Esophagus squamous epithelium (tissue), 5 donors: ENCODE measurements at regions not wholly inside any gene's neighbourhood (a gene's known extent, or its start where the extent isn't known, plus 50 kb on each side); places are given as distances from the start of the nearest gene placed in this dataset.

Source experiments
- DNase-seq: peaks from one replicate; lab custom pipeline; 2025; lab: John Stamatoyannopoulos, UW
- H3K27ac ChIP-seq, 4 donors: fragments of 200-600 bp; sonication (generic); one replicate each; pipeline ENCODE4 v1.5.1; 2016 to 2019; ENCODE audit warnings: mild to moderate bottlenecking in 1 of 4
- H3K27me3 ChIP-seq, 4 donors: fragments of 200-600 bp; sonication (generic); 1 replicate in 3 of 4; 2 replicates in 1 of 4; pipeline versions ENCODE4 v1.5.1 to v1.6.0; 2017 to 2021; ENCODE audit warnings: antibody characterized with exemption in 1 of 4
- H3K36me3 ChIP-seq, 3 donors: fragments of 200-600 bp; sonication (generic); one replicate each; pipeline ENCODE4 v1.5.1; 2016 to 2019
- H3K4me1 ChIP-seq, 3 donors: fragments of 200-600 bp; sonication (generic); one replicate each; pipeline ENCODE4 v1.5.1; 2017 to 2019
- H3K4me3 ChIP-seq, 4 donors: fragments of 200-600 bp; sonication (generic); 1 replicate in 3 of 4; 2 replicates in 1 of 4; pipeline ENCODE4 v1.5.1; 2016 to 2019; ENCODE audit warnings: mild to moderate bottlenecking in 2 of 4, moderate library complexity in 1 of 4
- H3K9me3 ChIP-seq, 3 donors: fragments of 200-600 bp; sonication (generic); one replicate each; pipeline ENCODE4 v1.5.1; 2016 to 2019
- POLR2A ChIP-seq, 4 donors: fragments of 450-650 bp; IDR thresholded peaks; one replicate each; pipeline ENCODE4 v1.6.1; 2017; ENCODE audit warnings: antibody characterized with exemption in 4 of 4, mild to moderate bottlenecking in 4 of 4, moderate library complexity in 3 of 4
- WGBS, 2 donors: methylation state at CpG; one replicate each; pipeline ENCODE4 v1.1.5; 2018; 5-methylcytosine and 5-hydroxymethylcytosine counted together
- intact Hi-C: fragments of 100-400 bp; cut with DNase I; formaldehyde crosslinking; loops from one replicate; pipeline ENCODE4 v1.15.0; 2022
- TF ChIP-seq, protein P1 (sequence below), 6 experiments: fragments of 450-650 bp in 4 of 6; fragments of 200-600 bp in 2 of 6; sonication (generic) in 2 of 6; IDR thresholded peaks; one replicate each; pipeline ENCODE4 v1.5.1; 2016 to 2019; ENCODE audit warnings: antibody characterized with exemption in 6 of 6, mild to moderate bottlenecking in 4 of 6, moderate library complexity in 4 of 6
- donor health status: DM: yes; HTN: yes; CAD: no.

DNA sequence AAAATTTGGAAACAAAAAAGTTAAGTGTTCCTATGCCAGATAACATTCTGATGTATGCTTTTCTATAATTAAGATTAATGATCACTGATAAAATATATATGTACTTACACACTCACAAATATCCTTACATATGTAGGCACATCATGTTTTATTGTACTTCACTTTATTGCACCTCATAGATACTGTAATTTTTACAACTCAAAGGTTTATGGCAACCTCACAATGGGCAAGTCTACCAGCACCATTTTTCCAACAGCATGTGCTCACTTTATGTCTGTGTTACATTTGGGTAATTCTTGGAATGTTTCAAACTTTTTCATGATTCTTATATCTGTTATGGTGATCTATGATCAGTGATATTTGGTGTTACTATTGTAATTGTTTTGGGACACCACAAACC lies 57.8 kb upstream of the GPRIN3 start:
- H3K27ac ChIP-seq: no peak overlapping the region
- TF ChIP-seq POLR2A (IDR thresholded peaks at IDR 0.05): no peak
- TF ChIP-seq, protein P1, sequence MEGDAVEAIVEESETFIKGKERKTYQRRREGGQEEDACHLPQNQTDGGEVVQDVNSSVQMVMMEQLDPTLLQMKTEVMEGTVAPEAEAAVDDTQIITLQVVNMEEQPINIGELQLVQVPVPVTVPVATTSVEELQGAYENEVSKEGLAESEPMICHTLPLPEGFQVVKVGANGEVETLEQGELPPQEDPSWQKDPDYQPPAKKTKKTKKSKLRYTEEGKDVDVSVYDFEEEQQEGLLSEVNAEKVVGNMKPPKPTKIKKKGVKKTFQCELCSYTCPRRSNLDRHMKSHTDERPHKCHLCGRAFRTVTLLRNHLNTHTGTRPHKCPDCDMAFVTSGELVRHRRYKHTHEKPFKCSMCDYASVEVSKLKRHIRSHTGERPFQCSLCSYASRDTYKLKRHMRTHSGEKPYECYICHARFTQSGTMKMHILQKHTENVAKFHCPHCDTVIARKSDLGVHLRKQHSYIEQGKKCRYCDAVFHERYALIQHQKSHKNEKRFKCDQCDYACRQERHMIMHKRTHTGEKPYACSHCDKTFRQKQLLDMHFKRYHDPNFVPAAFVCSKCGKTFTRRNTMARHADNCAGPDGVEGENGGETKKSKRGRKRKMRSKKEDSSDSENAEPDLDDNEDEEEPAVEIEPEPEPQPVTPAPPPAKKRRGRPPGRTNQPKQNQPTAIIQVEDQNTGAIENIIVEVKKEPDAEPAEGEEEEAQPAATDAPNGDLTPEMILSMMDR (IDR thresholded peaks at IDR 0.05): no peak
- H3K4me3 ChIP-seq: no peak overlapping the region
- no peaks in the 10 kb centered on the region for H3K27me3 ChIP-seq
- no peak for DNase-seq
- no peaks in the 10 kb centered on the region for H3K36me3 ChIP-seq
- H3K4me1 ChIP-seq: no peaks in the 10 kb centered on the region
- H3K9me3 ChIP-seq: no peaks in the 10 kb centered on the region
- intact Hi-C loops: no loop called here

DNA sequence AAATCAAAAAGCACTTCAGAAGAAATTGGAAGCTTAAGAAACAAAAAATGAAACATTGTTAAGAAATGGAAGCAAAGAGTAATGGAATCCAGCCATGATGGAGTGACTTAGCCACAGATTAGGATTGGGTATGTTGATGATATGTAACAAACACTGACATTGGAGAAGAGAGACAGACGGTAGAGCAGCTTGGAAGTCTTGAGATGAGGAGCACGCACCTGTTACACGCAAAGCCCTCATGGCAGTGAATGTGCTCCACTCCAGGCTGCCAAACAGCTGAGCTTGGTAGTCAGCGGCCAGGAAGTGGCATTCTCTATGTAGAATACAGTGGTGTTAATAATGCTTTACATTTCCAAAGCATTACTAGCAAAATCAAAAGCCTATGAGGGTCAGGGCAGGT lies 56.9 kb upstream of the GPRIN3 start:
- WGBS, 2 donors: 76 to 82% methylated on average over 4 of the region's 4 CpGs
- intact Hi-C loops: no loop called here
- no peaks in the 10 kb centered on the region for H3K9me3 ChIP-seq

DNA sequence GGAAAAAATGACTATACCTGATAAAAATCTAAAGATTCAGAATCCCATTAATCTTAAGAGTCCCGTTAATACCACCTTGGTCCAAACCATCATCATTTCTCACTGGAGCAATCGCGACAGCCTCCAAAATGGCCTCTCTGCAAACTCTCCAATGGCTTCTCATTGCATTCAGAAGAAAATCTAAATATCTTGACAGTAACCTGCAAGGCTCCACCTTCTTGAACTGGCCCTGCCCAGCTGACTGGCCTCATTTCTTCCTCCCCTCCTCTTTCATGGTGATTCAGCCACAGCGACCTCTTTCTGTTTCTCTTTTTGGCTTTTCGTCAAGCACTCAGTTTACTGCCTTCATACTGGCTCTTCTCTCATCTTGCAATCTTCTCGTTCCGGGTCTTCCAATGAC lies 56.2 kb upstream of the GPRIN3 start:
- Histone ChIP-seq H3K36me3 (no peaks in the 10 kb centered on the region), H3K4me1 (no peaks in the 10 kb centered on the region), H3K27me3 (no peaks in the 10 kb centered on the region), H3K9me3 (no peaks in the 10 kb centered on the region), H3K4me3 (no peak overlapping the region), H3K27ac (no peak overlapping the region)
- no peak for DNase-seq
- intact Hi-C loops: no loop called here
- TF ChIP-seq, protein P1 (IDR thresholded peaks at IDR 0.05): no peak
- TF ChIP-seq POLR2A (IDR thresholded peaks at IDR 0.05): no peak
- 90 to 91% methylated on average over 7 of the region's 7 CpGs for WGBS, 2 donors

More for the DNA sequence above, 56.9 kb upstream of the GPRIN3 start:
- H3K36me3 ChIP-seq: no peaks in the 10 kb centered on the region
- no peak for DNase-seq
- H3K4me1 ChIP-seq: no peaks in the 10 kb centered on the region
- no peaks in the 10 kb centered on the region for H3K27me3 ChIP-seq
- H3K27ac ChIP-seq: no peak overlapping the region
- H3K4me3 ChIP-seq: no peak overlapping the region
- TF ChIP-seq, protein P1 (IDR thresholded peaks at IDR 0.05): no peak
- no peak for TF ChIP-seq POLR2A (IDR thresholded peaks at IDR 0.05)

DNA sequence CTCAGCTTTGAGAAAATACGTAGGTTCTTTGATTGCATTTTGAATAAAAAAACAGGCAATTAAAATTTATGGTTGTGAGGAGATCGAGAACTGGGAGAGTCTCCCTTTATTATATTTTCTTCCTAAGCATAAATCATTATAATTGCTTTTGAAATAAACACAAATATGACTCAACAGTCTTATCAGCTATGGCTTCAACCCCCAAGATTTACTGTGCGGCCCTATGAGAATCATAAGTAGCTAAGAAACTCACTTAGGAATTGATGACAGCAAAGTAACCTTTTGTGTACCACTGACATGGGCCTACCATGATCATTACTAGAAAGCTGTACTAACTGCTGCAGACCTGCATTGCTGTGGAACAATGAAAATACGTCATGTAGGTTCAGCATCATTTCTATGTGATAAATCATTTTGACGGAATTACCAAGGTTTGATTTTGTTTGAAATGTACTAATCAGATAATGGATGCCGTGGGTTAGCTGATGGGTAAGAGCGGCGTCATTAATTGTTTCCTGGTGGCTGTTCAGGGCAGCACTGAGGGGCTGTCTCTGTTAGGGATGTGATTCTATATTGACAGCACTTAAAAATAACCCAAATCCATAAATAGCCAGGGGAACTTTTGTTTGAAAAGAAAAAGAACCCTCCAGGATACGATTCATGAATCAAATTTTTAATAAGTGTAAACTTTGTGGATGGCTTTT lies 51.5 kb upstream of the GPRIN3 start:
- Histone ChIP-seq H3K27me3 (no peaks in the 10 kb centered on the region), H3K4me3 (no peak overlapping the region), H3K9me3 (no peaks in the 10 kb centered on the region), H3K27ac (no peak overlapping the region), H3K4me1 (no peaks in the 10 kb centered on the region), H3K36me3 (no peaks in the 10 kb centered on the region)
- no peak for DNase-seq
- intact Hi-C loops: no loop called here
- TF ChIP-seq, protein P1 (IDR thresholded peaks at IDR 0.05): no peak
- no peak for TF ChIP-seq POLR2A (IDR thresholded peaks at IDR 0.05)
- 77 to 80% methylated on average over 9 of the region's 9 CpGs for WGBS, 2 donors

DNA sequence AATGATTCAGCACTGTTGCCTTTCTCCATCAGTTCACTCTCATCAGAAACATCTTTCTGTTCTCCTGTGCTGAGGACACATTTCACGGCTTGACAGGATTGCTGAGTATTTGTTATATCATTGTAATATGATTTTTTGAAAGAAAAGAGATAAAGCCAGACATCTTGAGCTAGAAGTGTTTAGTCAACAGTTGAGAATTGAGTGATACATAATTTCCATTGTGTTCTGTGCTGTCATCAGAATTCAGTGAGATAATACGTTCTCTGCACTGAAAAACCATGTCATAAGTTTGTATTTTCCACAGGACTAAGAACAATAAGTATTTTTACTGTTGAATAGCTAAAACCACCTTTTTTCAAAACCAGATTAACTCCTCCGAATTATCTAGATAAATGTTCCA lies 50.2 kb upstream of the GPRIN3 start:
- Histone ChIP-seq H3K4me3 (no peak overlapping the region), H3K27ac (no peak overlapping the region), H3K9me3 (no peaks in the 10 kb centered on the region), H3K4me1 (no peaks in the 10 kb centered on the region), H3K27me3 (no peaks in the 10 kb centered on the region), H3K36me3 (no peaks in the 10 kb centered on the region)
- 72 to 74% methylated on average over 3 of the region's 3 CpGs for WGBS, 2 donors
- intact Hi-C loops: no loop called here
- no peak for DNase-seq
- TF ChIP-seq, protein P1 (IDR thresholded peaks at IDR 0.05): no peak
- no peak for TF ChIP-seq POLR2A (IDR thresholded peaks at IDR 0.05)
